HG02610 (cell line): ENCODE measurements at regions not wholly inside any gene's neighbourhood (a gene's known extent, or its start where the extent isn't known, plus 50 kb on each side); places are given as distances from the start of the nearest gene placed in this dataset.
A peak's percentile ranks its signal among the peaks of the same experiment; 100 is the strongest.

ENCODE experiments used
- ATAC-seq: cut with Tn5 transposase; IDR thresholded peaks from one replicate; pipeline ENCODE4 v1.9.1; 2021; ENCODE audit warnings: mild to moderate bottlenecking, moderate library complexity; ENCODE audit not compliant: unreplicated experiment

DNA sequence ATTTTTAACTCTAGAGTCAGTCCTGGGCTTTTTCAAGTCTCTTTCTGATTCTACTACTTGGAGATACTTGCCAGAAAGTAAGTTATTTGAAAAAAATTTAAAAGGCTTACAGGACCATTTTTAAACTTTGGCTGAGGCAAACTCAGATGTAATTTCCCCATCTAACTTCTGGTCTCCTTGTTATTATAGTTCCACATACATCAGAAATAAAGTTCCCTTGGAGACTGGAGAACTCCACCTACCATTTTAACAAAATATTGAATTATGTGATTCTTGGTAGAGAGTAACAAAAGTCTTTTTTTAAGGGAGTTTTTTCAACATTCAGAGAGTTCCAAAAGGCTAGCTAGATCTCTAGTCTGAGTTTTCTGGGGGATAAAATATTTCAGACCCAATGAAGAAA, 56.3 kb upstream of the SNX2 start:
- no peak for ATAC-seq

DNA sequence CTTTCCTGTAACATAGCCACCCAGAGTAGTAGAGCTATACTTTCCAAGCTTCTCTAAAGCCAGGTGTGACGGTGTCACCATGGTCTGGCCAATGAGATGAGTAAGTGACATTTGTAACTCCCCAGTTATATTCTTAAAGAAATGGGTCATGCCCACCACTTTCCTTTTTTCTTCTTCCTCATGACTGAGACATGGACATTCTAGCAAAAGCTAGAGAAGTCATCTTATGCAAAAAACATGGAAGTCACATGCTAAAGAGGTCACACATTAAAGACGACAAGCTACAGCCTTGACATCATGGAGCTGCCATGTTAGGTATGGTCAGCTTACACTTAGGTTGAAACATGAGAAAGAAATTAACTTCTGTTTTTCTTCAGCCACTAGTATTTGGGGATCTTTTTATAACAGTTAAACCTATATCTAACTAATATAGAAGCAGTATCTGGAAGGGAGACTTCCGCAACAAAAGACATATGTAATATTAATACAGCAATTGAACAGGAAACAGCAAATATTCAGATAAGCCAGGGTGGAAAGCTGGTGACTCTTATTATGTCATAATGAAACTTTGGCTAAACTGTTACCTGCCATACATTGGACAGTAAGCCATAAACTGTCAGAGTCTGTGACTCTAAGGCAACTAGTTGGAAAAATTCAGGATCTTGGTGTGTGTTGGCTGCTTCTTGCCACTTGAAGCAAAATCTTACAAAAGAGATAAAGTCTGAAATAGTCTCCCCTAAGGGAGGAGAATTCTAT, 54.7 kb upstream of the SNX2 start:
- ATAC-seq: no peak

DNA sequence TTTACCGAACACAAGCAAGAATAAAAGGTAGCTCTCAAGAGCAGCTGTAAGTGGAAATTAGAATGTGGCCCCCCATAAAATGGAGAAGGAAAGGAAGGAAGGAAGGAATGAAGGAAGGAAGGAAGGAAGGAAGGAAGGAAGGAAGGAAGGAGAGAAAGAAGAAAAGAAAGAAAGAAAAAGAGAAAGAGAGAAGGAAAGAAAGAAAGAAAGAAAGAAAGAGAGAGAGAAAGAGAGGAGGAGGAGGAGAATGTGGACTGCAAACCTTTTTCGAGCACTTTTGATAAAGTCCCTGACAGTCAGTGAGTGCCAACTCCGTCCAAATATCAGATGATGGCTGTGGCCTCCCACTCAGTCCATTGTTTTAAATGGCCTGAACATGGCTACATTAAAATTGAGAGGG, 53.8 kb upstream of the SNX2 start:
- no peak for ATAC-seq

DNA sequence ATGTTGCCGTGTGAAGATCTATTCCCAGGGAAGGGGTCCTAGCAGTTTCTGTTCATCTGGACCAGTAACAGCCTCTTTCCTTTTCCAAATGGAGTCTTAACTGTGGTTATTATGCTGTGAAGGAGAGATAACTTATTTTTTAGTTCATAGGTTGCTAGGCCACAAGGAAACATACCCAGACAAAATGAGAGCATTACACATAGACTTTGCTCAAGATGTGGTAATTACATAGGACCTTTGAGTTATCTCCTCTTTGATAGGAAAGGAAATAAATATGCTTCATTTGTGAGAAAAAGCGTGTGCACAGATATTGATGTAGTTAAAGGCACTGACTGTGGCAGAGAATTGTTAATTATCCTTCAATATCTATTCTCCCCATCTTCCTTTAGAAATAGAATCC, 52.5 kb upstream of the SNX2 start:
- ATAC-seq: no peak

DNA sequence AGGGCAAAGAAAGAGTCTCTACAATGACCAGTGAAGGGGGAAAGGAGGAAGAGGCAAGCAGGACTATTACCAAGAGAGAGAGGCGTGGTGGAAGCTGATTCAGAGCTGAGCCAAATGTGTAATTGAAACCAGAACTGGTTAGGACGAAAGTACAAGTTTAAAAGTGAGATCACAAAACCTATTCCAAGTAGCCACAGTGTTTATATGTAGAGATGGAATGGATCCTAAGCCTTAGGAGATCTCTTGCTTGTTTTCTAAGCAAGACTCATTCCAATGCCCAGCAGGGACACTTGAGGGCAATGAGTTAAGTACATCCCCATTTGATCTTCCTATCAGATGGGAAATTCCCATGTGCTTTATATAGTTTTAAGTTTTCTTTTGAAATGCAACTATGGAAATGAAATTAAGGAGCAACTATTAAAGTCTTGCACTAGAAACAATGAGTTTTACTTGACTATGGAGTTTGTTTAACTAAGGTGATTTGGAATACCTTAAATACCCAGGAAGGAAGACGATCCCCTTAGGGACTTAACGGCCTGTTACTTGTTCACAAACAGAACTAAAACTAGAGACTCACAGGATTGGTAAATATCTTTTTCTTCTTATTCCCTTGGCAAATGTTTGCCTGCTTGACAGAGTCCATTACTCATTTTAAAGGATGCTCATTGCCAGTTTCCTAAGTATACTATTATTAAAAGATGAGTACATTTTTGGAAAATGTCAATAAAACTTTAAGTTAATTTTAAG, 51.1 kb upstream of the SNX2 start:
- ATAC-seq: peak; percentile 86
